GM12874 (cell line): ENCODE measurements at regions not wholly inside any gene's neighbourhood (a gene's known extent, or its start where the extent isn't known, plus 50 kb on each side); places are given as distances from the start of the nearest gene placed in this dataset.

ENCODE experiments used
- CTCF ChIP-seq: IDR thresholded peaks from 2 replicates; pipeline ENCODE4 v1.5.1; 2011; ENCODE audit warnings: low read depth, mild to moderate bottlenecking, control low read depth, low read length, moderate library complexity; ENCODE audit not compliant: insufficient read depth

GRCh38 chr11:96595011-96595410, 205.2 kb downstream of the JRKL start:
- TF ChIP-seq CTCF: no peak

- no peak for TF ChIP-seq CTCF
Observed at GRCh38 chr11:96607864-96608558, 218.2 kb downstream of the JRKL start.

DNA sequence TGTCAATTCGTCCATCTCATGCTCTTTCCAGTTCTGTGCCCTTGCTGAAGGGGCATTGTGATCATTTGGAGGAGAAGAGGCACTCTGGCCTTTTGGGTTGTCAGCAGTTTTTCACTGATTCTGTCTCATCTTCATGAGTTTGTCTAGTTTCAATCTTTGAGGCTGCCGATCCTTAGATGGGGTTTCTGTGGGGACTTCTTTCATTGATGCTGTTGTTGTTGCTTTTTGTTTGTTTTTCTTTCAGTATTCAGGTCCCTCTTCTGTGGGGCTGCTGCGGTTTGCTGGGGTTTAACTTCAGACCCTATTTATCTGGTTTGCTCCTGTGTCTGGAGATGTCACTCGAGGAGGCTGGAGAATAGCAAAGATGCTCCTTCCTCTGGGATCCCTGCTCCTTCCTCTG, 224.3 kb downstream of the JRKL start:
- TF ChIP-seq CTCF: no peak

DNA sequence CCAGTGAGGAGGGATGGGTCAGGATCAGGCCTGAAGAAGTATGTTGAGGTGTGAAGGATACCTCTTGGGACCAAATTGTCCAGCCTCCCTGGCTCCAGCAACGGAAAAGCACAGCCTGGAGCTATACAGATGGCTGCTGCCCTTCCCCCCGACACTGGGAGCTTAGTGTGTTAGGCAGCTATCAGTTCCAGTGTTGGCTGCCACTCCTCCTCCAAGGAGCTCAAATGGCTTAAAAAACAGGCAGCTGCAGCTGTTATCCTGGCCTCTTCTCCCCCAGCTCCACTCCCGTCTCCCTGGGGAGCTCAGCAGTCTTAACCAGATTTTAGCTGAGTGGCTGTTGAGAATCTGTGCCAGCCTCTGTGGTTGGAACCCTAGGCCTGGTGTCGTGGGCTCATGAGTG, 225.0 kb downstream of the JRKL start:
- TF ChIP-seq CTCF: no peak

DNA sequence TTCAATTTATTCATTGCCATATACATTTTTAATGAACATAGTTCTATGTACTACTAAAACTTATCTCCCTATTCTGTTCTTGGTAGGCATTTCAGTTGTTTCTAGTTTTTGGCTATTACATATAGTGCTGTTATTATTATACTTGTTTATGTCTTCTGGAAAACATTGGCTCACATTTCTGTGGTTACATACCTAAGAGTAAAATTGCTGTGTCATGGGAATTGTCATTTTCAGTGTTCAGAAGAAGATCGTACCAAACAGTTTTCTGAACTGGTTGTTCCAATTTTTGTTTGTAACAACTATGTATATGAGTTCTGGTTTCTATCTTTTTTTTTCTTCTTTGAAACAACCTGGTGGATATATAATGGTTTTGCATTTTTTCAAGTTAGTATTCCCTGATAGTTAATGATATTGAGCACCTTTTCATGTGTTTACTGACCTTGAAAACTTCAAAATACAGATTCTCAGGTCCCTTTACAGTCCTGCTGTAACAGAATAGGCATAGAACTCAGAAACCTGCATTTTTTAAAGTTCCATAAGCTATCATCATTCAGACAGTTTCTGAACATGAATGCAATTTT, 230.7 kb downstream of the JRKL start:
- TF ChIP-seq CTCF: no peak

DNA sequence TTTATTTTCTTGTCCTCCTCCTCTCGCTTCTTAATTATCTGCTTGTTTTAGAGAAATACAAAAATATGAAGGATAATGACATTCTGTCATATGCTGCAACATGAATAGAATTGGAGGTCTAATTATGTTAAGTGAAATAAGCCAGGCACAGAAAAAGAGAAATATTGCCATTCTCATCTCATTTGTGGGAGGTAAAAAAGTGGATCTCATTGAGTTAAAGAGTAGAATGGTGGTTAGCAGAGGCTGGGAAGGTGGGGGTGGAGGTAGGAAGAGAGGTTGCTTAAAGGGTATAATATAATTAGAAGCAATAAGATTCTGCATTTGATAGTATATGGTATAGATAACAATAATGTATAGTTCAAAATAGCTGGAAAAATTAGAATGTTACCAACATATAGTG, 231.3 kb downstream of the JRKL start:
- no peak for TF ChIP-seq CTCF

GRCh38 chr11:96622026-96622634, 232.3 kb downstream of the JRKL start:
- TF ChIP-seq CTCF: no peak
